Mucosa of descending colon (tissue), 3 donors: ENCODE measurements at regions not wholly inside any gene's neighbourhood (a gene's known extent, or its start where the extent isn't known, plus 50 kb on each side); places are given as distances from the start of the nearest gene placed in this dataset.

ENCODE experiments used
- ATAC-seq: fragments of 200-7000 bp; cut with Tn5 transposase; one replicate; pipeline ENCODE4 v1.9.1; 2020; ENCODE audit warnings: mild to moderate bottlenecking, moderate library complexity
- DNase-seq, 3 donors: peaks; one replicate each; pipeline ENCODE4 v3.0.0-alpha.2; 2020
- H3K36me3 ChIP-seq: fragments of 200-600 bp; one replicate; pipeline ENCODE4 v1.8.0; 2021; ENCODE audit warnings: low read depth, mild to moderate bottlenecking
- H3K4me1 ChIP-seq: fragments of 200-600 bp; one replicate; pipeline ENCODE4 v1.8.0; 2021; ENCODE audit warnings: low read depth, mild to moderate bottlenecking
- H3K4me3 ChIP-seq: fragments of 200-600 bp; one replicate; pipeline ENCODE4 v1.8.0; 2021; ENCODE audit warnings: mild to moderate bottlenecking
- H3K9me3 ChIP-seq: fragments of 200-600 bp; one replicate; pipeline ENCODE4 v1.8.0; 2021; ENCODE audit warnings: mild to moderate bottlenecking
- intact Hi-C, 2 donors: fragments of 100-400 bp; cut with DNase I in 1 of 2; cut with micrococcal nuclease in 1 of 2; formaldehyde crosslinking; loops; one replicate each; pipeline versions ENCODE4 v1.11.0 to v1.11.1; 2022; cut with DNase I, micrococcal nuclease
- TF ChIP-seq, protein P1 (sequence below): fragments of 200-600 bp; IDR thresholded peaks from one replicate; pipeline ENCODE4 v1.8.0; 2022; ENCODE audit warnings: antibody characterized with exemption, mild to moderate bottlenecking
- donor health status: DM: no; HTN: no; CAD: no; lungs with moderate emphysema.
- donor health status: DM: no; HTN: no; CAD: no.
- donor health status: DM: no; HTN: yes; CAD: no.

GRCh38 chrX:26070882-26071281 lies 67.3 kb upstream of the MAGEB18 start:
- TF ChIP-seq, protein P1, sequence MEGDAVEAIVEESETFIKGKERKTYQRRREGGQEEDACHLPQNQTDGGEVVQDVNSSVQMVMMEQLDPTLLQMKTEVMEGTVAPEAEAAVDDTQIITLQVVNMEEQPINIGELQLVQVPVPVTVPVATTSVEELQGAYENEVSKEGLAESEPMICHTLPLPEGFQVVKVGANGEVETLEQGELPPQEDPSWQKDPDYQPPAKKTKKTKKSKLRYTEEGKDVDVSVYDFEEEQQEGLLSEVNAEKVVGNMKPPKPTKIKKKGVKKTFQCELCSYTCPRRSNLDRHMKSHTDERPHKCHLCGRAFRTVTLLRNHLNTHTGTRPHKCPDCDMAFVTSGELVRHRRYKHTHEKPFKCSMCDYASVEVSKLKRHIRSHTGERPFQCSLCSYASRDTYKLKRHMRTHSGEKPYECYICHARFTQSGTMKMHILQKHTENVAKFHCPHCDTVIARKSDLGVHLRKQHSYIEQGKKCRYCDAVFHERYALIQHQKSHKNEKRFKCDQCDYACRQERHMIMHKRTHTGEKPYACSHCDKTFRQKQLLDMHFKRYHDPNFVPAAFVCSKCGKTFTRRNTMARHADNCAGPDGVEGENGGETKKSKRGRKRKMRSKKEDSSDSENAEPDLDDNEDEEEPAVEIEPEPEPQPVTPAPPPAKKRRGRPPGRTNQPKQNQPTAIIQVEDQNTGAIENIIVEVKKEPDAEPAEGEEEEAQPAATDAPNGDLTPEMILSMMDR = no peak
- no peak for ATAC-seq
- peak in 1 of 3 donors; percentile 27 for DNase-seq
- no peak overlapping the region for H3K4me3 ChIP-seq
- no peaks in the 10 kb centered on the region for H3K4me1 ChIP-seq
- no peaks in the 10 kb centered on the region for H3K36me3 ChIP-seq
- peaks cover 2% of the 10 kb centered on the region for H3K9me3 ChIP-seq
- intact Hi-C loops = no loop called here

DNA sequence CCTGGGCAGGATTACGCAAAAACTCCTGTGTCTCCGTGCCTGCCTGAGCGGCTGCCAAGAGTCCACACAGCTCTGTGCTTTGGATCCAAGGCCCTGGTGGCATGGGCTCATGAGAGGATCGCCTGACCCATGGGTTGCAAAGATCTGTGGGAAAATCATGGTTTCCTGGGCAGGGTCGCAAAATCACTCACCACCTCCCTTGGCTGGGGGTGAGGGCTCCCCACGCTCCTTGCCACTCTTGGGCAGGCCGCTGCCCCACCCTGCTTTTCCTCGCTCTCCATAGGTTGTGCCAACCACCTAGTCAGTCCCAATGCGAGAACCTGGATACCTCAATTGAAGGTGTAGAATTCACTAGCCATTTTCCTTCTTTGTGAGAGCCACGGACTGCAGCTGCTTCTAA lies 66.5 kb upstream of the MAGEB18 start:
- intact Hi-C loops = no loop called here
- Histone ChIP-seq H3K4me1 (no peaks in the 10 kb centered on the region), H3K36me3 (no peaks in the 10 kb centered on the region), H3K4me3 (no peak overlapping the region), H3K9me3 (peaks cover 2% of the 10 kb centered on the region)
- TF ChIP-seq, protein P1 = no peak
- DNase-seq = no peak
- ATAC-seq = no peak

DNA sequence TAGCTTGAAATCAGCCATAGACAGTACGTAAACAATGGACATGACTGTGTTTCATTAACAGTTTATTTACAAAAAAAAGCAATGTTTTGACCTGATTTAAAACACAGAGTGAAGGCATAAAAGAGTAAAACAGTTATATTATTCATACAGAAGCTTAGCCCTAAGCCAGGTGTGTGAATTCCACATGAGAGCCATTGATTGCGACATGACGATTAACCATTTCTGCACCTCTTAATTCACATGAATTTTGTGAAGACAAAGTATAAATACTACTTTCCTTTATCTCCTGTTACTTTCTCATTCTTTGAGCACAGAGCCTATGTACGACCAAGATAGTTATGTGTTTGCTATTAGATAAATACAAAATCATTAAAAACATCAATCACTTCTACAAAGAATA lies 55.0 kb upstream of the MAGEB18 start:
- Histone ChIP-seq H3K4me3 (no peak overlapping the region), H3K36me3 (no peaks in the 10 kb centered on the region), H3K4me1 (no peaks in the 10 kb centered on the region), H3K9me3 (no peaks in the 10 kb centered on the region)
- TF ChIP-seq, protein P1 = no peak
- ATAC-seq = no peak
- intact Hi-C loops = no loop called here
- no peak for DNase-seq
